Osteoblast (primary cell): ENCODE measurements at regions not wholly inside any gene's neighbourhood (a gene's known extent, or its start where the extent isn't known, plus 50 kb on each side); places are given as distances from the start of the nearest gene placed in this dataset.

Experiments used
- DNase-seq: peaks from one replicate; pipeline ENCODE4 v3.0.0; 2011; ENCODE audit warnings: low spot score, mixed read lengths; ENCODE audit not compliant: insufficient read length; ENCODE audit errors: missing footprints
- H2AFZ ChIP-seq: 2 replicates; pipeline ENCODE4 v1.6.0; 2011; ENCODE audit warnings: mild to moderate bottlenecking, low read length
- H3K27ac ChIP-seq: 2 replicates; pipeline ENCODE4 v1.5.1; 2011; ENCODE audit warnings: mild to moderate bottlenecking, low read depth, low read length, moderate library complexity
- H3K27me3 ChIP-seq: 2 replicates; pipeline ENCODE4 v1.6.0; 2012; ENCODE audit warnings: mild to moderate bottlenecking, control low read depth, inconsistent platforms, low read length, moderate library complexity; ENCODE audit not compliant: insufficient read depth
- H3K36me3 ChIP-seq: 2 replicates; pipeline ENCODE4 v1.5.1; 2011; ENCODE audit warnings: mild to moderate bottlenecking, low read length, control low read depth, moderate library complexity; ENCODE audit not compliant: insufficient read depth
- H3K4me1 ChIP-seq: 2 replicates; pipeline ENCODE4 v1.5.1; 2011; ENCODE audit warnings: mild to moderate bottlenecking, low read length, control low read depth, moderate library complexity; ENCODE audit not compliant: insufficient read depth
- H3K4me2 ChIP-seq: 2 replicates; pipeline ENCODE4 v1.6.0; 2011; ENCODE audit warnings: mild to moderate bottlenecking, low read length; ENCODE audit not compliant: insufficient read depth
- H3K4me3 ChIP-seq: fragments of 200-600 bp; sonication (generic); 3 replicates; pipeline ENCODE4 v1.5.1; 2012; ENCODE audit warnings: mild to moderate bottlenecking, low read length, inconsistent platforms; ENCODE audit not compliant: insufficient read depth
- H3K79me2 ChIP-seq: 2 replicates; pipeline ENCODE4 v1.6.0; 2012; ENCODE audit warnings: mild to moderate bottlenecking, low read length, control low read depth, inconsistent platforms; ENCODE audit not compliant: insufficient read depth
- H3K9me3 ChIP-seq: 2 replicates; pipeline ENCODE4 v1.5.1; 2011; ENCODE audit warnings: low read depth, low read length, control low read depth
- H4K20me1 ChIP-seq: 2 replicates; pipeline ENCODE4 v1.6.0; 2012; ENCODE audit warnings: mild to moderate bottlenecking, low read length, control low read depth; ENCODE audit not compliant: insufficient read depth
- CTCF ChIP-seq: IDR thresholded peaks from 2 replicates; pipeline ENCODE4 v1.5.1; 2011; ENCODE audit warnings: mild to moderate bottlenecking, low read depth, low read length, moderate library complexity; ENCODE audit errors: extremely low read depth

- H3K79me2 ChIP-seq, result no peaks in the 10 kb centered on the region
- no peaks in the 10 kb centered on the region for H3K27me3 ChIP-seq
- no peaks in the 10 kb centered on the region for H3K9me3 ChIP-seq
- H2AFZ ChIP-seq, result no peak overlapping the region
- H3K4me2 ChIP-seq, result no peak overlapping the region
- H4K20me1 ChIP-seq, result no peaks in the 10 kb centered on the region
- no peak overlapping the region for H3K27ac ChIP-seq
- TF ChIP-seq CTCF, result no peak
- no peaks in the 10 kb centered on the region for H3K36me3 ChIP-seq
- no peak overlapping the region for H3K4me3 ChIP-seq
- no peak for DNase-seq
- H3K4me1 ChIP-seq, result no peaks in the 10 kb centered on the region
Measured at GRCh38 chr6:104268389-104268788, 591.3 kb downstream of the HACE1 start.

GRCh38 chr6:104266922-104267321, 592.8 kb downstream of the HACE1 start:
- no peak overlapping the region for H3K4me3 ChIP-seq
- no peaks in the 10 kb centered on the region for H3K79me2 ChIP-seq
- no peaks in the 10 kb centered on the region for H4K20me1 ChIP-seq
- H3K27ac ChIP-seq, result no peak overlapping the region
- no peak overlapping the region for H2AFZ ChIP-seq
- H3K36me3 ChIP-seq, result no peaks in the 10 kb centered on the region
- H3K4me1 ChIP-seq, result no peaks in the 10 kb centered on the region
- no peak for DNase-seq
- H3K9me3 ChIP-seq, result no peaks in the 10 kb centered on the region
- no peaks in the 10 kb centered on the region for H3K27me3 ChIP-seq
- TF ChIP-seq CTCF, result no peak
- no peak overlapping the region for H3K4me2 ChIP-seq

- H3K27ac ChIP-seq, result no peak overlapping the region
- no peaks in the 10 kb centered on the region for H3K27me3 ChIP-seq
- no peaks in the 10 kb centered on the region for H4K20me1 ChIP-seq
- no peaks in the 10 kb centered on the region for H3K4me1 ChIP-seq
- no peaks in the 10 kb centered on the region for H3K79me2 ChIP-seq
- no peak for DNase-seq
- no peak for TF ChIP-seq CTCF
- no peak overlapping the region for H3K4me2 ChIP-seq
- no peaks in the 10 kb centered on the region for H3K9me3 ChIP-seq
- no peaks in the 10 kb centered on the region for H3K36me3 ChIP-seq
- H3K4me3 ChIP-seq, result no peak overlapping the region
- no peak overlapping the region for H2AFZ ChIP-seq
Measured at GRCh38 chr6:104256646-104257045, 603.1 kb downstream of the HACE1 start.

GRCh38 chr6:104253236-104253635, 606.5 kb downstream of the HACE1 start:
- Histone ChIP-seq H4K20me1 (no peaks in the 10 kb centered on the region), H3K4me2 (no peak overlapping the region), H3K36me3 (no peaks in the 10 kb centered on the region), H3K4me3 (no peak overlapping the region), H3K27me3 (no peaks in the 10 kb centered on the region), H3K4me1 (no peaks in the 10 kb centered on the region), H3K9me3 (no peaks in the 10 kb centered on the region), H2AFZ (no peak overlapping the region), H3K27ac (no peak overlapping the region), H3K79me2 (no peaks in the 10 kb centered on the region)
- no peak for TF ChIP-seq CTCF
- DNase-seq, result no peak
